SK-N-SH treated with all-trans-retinoic acid at 6 μM for 48 hours (cell line): ENCODE measurements at regions not wholly inside any gene's neighbourhood (a gene's known extent, or its start where the extent isn't known, plus 50 kb on each side); places are given as distances from the start of the nearest gene placed in this dataset.
"Not testable (repeated sequence)": the region's sequence is repeated elsewhere in the genome, so short reads cannot be mapped to it uniquely, and the experiment has no call there.

Experiments used
- ATAC-seq: fragments of 200-7000 bp; cut with Tn5 transposase; 3 replicates; pipeline ENCODE4 v1.9.1; 2020; ENCODE audit warnings: mild to moderate bottlenecking, moderate library complexity
- ARNTL ChIP-seq: fragments of 450-650 bp; formaldehyde crosslinking; IDR thresholded peaks from 2 replicates; pipeline ENCODE4 v1.5.0; 2020; ENCODE audit warnings: low read depth, mild to moderate bottlenecking, moderate library complexity, borderline replicate concordance
- BACH2 ChIP-seq: fragments of 250-450 bp; sonication (Bioruptor Pico); IDR thresholded peaks from 2 replicates; pipeline ENCODE4 v1.9.0; 2021; ENCODE audit warnings: mild to moderate bottlenecking, borderline replicate concordance
- CREB5 ChIP-seq: fragments of 250-450 bp; sonication (Bioruptor Pico); IDR thresholded peaks from 2 replicates; pipeline ENCODE4 v1.5.1; 2020; ENCODE audit warnings: low read depth, mild to moderate bottlenecking, moderate library complexity
- CSDC2 ChIP-seq: fragments of 250-450 bp; sonication (Bioruptor Pico); IDR thresholded peaks from 2 replicates; pipeline ENCODE4 v1.5.0; 2020; ENCODE audit warnings: mild to moderate bottlenecking, moderate library complexity
- CSRNP3 ChIP-seq: fragments of 250-450 bp; sonication (Bioruptor Pico); IDR thresholded peaks from 2 replicates; pipeline ENCODE4 v1.5.1; 2021; ENCODE audit warnings: mild to moderate bottlenecking, moderate library complexity
- GLIS3 ChIP-seq: fragments of 250-450 bp; sonication (Bioruptor Pico); IDR thresholded peaks from 2 replicates; pipeline ENCODE4 v1.5.0; 2020; ENCODE audit warnings: mild to moderate bottlenecking, moderate library complexity
- ISL1 ChIP-seq: fragments of 250-450 bp; sonication (Bioruptor Pico); IDR thresholded peaks from 2 replicates; pipeline ENCODE4 v2.1.2; 2022; ENCODE audit warnings: mild to moderate bottlenecking, moderate library complexity
- PATZ1 ChIP-seq: fragments of 250-450 bp; sonication (Bioruptor Pico); IDR thresholded peaks from 2 replicates; pipeline ENCODE4 v1.8.0; 2020; ENCODE audit warnings: mild to moderate bottlenecking, moderate library complexity, borderline replicate concordance
- POU6F1 ChIP-seq: fragments of 250-450 bp; sonication (Bioruptor Pico); IDR thresholded peaks from 2 replicates; pipeline ENCODE4 v1.8.0; 2021; ENCODE audit warnings: low read depth, mild to moderate bottlenecking, moderate library complexity, borderline replicate concordance
- PPARA ChIP-seq: fragments of 250-450 bp; sonication (Bioruptor Pico); IDR thresholded peaks from 2 replicates; pipeline ENCODE4 v1.5.0; 2020; ENCODE audit warnings: mild to moderate bottlenecking, borderline replicate concordance
- RARB ChIP-seq: fragments of 250-450 bp; sonication (Bioruptor Pico); IDR thresholded peaks from 2 replicates; pipeline ENCODE4 v1.8.0; 2021; ENCODE audit warnings: mild to moderate bottlenecking, moderate library complexity
- SNAI2 ChIP-seq: fragments of 250-450 bp; sonication (Bioruptor Pico); IDR thresholded peaks from 2 replicates; pipeline ENCODE4 v1.5.0; 2020; ENCODE audit warnings: mild to moderate bottlenecking, moderate library complexity
- TCF4 ChIP-seq: fragments of 250-450 bp; sonication (Bioruptor Pico); IDR thresholded peaks from 2 replicates; pipeline ENCODE4 v1.8.0; 2021; ENCODE audit warnings: mild to moderate bottlenecking, moderate library complexity, borderline replicate concordance
- TOX ChIP-seq: fragments of 250-450 bp; sonication (Bioruptor Pico); IDR thresholded peaks from 2 replicates; pipeline ENCODE4 v1.8.0; 2021; ENCODE audit warnings: mild to moderate bottlenecking, moderate library complexity, borderline replicate concordance
- TSHZ2 ChIP-seq: fragments of 250-450 bp; sonication (Bioruptor Pico); IDR thresholded peaks from 2 replicates; pipeline ENCODE4 v1.5.0; 2020; ENCODE audit warnings: mild to moderate bottlenecking, moderate library complexity
- ZC3H10 ChIP-seq: fragments of 250-450 bp; sonication (Bioruptor Pico); IDR thresholded peaks from 2 replicates; pipeline ENCODE4 v1.5.1; 2021; ENCODE audit warnings: mild to moderate bottlenecking, moderate library complexity
- ZFP3 ChIP-seq: fragments of 250-450 bp; sonication (Bioruptor Pico); IDR thresholded peaks from 2 replicates; pipeline ENCODE4 v1.5.0; 2020; ENCODE audit warnings: mild to moderate bottlenecking, moderate library complexity
- ZFP30 ChIP-seq: fragments of 450-650 bp; formaldehyde crosslinking; IDR thresholded peaks from 2 replicates; pipeline ENCODE4 v1.5.0; 2022; ENCODE audit warnings: mild to moderate bottlenecking, moderate library complexity
- ZNF565 ChIP-seq: fragments of 450-650 bp; formaldehyde crosslinking; conservative IDR thresholded peaks from 2 replicates; pipeline ENCODE4 v1.5.0; 2020; ENCODE audit warnings: low read depth, mild to moderate bottlenecking, moderate library complexity
- ZNF70 ChIP-seq: fragments of 450-650 bp; formaldehyde crosslinking; IDR thresholded peaks from 2 replicates; pipeline ENCODE4 v1.5.0; 2020; ENCODE audit warnings: mild to moderate bottlenecking, moderate library complexity
- ZNF8 ChIP-seq: fragments of 450-650 bp; formaldehyde crosslinking; IDR thresholded peaks from 2 replicates; pipeline ENCODE4 v1.5.0; 2020; ENCODE audit warnings: mild to moderate bottlenecking, moderate library complexity

GRCh38 chr6:9830808-9831207 is 584.1 kb downstream of the TFAP2A start:
- ATAC-seq, result no peak

GRCh38 chr6:9825526-9825925 is 589.3 kb downstream of the TFAP2A start:
- no peak for TF ChIP-seq RARB (CRISPR knock-in tag)
- no peak for TF ChIP-seq PATZ1 (CRISPR knock-in tag)
- no peak for TF ChIP-seq ZNF8
- TF ChIP-seq CREB5, result no peak
- TF ChIP-seq GLIS3, result no peak
- TF ChIP-seq ZC3H10, result no peak
- no peak for TF ChIP-seq TCF4 (CRISPR knock-in tag)
- TF ChIP-seq CSRNP3 (CRISPR knock-in tag), result no peak
- TF ChIP-seq ARNTL (CRISPR knock-in tag), result no peak
- TF ChIP-seq ISL1, result no peak
- TF ChIP-seq PPARA (CRISPR knock-in tag), result no peak
- TF ChIP-seq ZNF565 (CRISPR knock-in tag), result no peak
- no peak for TF ChIP-seq TOX
- TF ChIP-seq, all 23 proteins: peak for 0
- ATAC-seq, result no peak

More at GRCh38 chr6:9830808-9831207, 584.1 kb downstream of the TFAP2A start:
- TF ChIP-seq ZNF70, result no peak
- no peak for TF ChIP-seq TOX
- no peak for TF ChIP-seq CSDC2 (CRISPR knock-in tag)
- no peak for TF ChIP-seq ZFP30
- TF ChIP-seq SNAI2, result no peak
- no peak for TF ChIP-seq PPARA (CRISPR knock-in tag)
- TF ChIP-seq ZNF565 (CRISPR knock-in tag), result no peak
- TF ChIP-seq ARNTL (CRISPR knock-in tag), result no peak
- TF ChIP-seq ZC3H10, result no peak
- no peak for TF ChIP-seq POU6F1 (CRISPR knock-in tag)
- no peak for TF ChIP-seq ZNF8
- no peak for TF ChIP-seq TCF4 (CRISPR knock-in tag)
- no peak for TF ChIP-seq CSRNP3 (CRISPR knock-in tag)
- TF ChIP-seq BACH2 (CRISPR knock-in tag), result no peak

- not testable (repeated sequence) for ATAC-seq
These were observed 604.1 kb downstream of the TFAP2A start for GRCh38 chr6:9810727-9811126.

GRCh38 chr6:9810286-9810685 is 604.6 kb downstream of the TFAP2A start:
- no peak for ATAC-seq
- TF ChIP-seq ARNTL (CRISPR knock-in tag) (no peak), ZNF70 (no peak), ISL1 (no peak), CSRNP3 (CRISPR knock-in tag) (no peak), CREB5 (no peak), CSDC2 (CRISPR knock-in tag) (no peak), TSHZ2 (CRISPR knock-in tag) (no peak), ZFP30 (no peak), ZFP3 (CRISPR knock-in tag) (no peak), ZNF8 (no peak), RARB (CRISPR knock-in tag) (no peak), ZNF565 (CRISPR knock-in tag) (no peak), GLIS3 (no peak), TOX (no peak)
